A673 (cell line): ENCODE measurements at regions not wholly inside any gene's neighbourhood (a gene's known extent, or its start where the extent isn't known, plus 50 kb on each side); places are given as distances from the start of the nearest gene placed in this dataset.

Experiments used
- BruUV-seq: library from RNA; stranded (reverse); fragments of 400-500 nt; replicated peaks from 2 replicates; lab custom pipeline; 2021; lab: Mats Ljungman, UMichigan
- CTCF ChIA-PET: fragments of 300-600 bp; sonication (Branson Sonifier 250); formaldehyde crosslinking; loops from one replicate; lab custom pipeline; 2022; ENCODE audit warnings: antibody characterized with exemption; lab: Charles Lee
- POLR2A ChIA-PET: fragments of 300-600 bp; sonication (Branson Sonifier 250); formaldehyde crosslinking; loops from one replicate; lab custom pipeline; 2022; ENCODE audit warnings: antibody characterized with exemption; ENCODE audit not compliant: low non-redundant PET; lab: Charles Lee
- DNase-seq: peaks from one replicate; pipeline ENCODE4 v3.0.0-alpha.2; 2015; ENCODE audit warnings: low spot score
- H3K27ac ChIP-seq: fragments of 200-600 bp; sonication (generic); 2 replicates; pipeline ENCODE4 v1.5.1; 2016; ENCODE audit warnings: mixed run types, low read depth, mild to moderate bottlenecking, mixed read lengths, antibody characterized with exemption, low read length; ENCODE audit not compliant: poor library complexity, severe bottlenecking
- H3K27me3 ChIP-seq: fragments of 200-600 bp; sonication (generic); replicated peaks from 2 replicates; pipeline ENCODE4 v1.6.1; 2017; ENCODE audit warnings: mixed run types, low read depth, mild to moderate bottlenecking, mixed read lengths, antibody characterized with exemption, low read length; ENCODE audit not compliant: insufficient read depth, poor library complexity
- H3K36me3 ChIP-seq: fragments of 200-600 bp; sonication (generic); 2 replicates; pipeline ENCODE4 v1.6.1; 2016; ENCODE audit warnings: mixed run types, mild to moderate bottlenecking, mixed read lengths, antibody characterized with exemption, low read length; ENCODE audit not compliant: insufficient read depth, poor library complexity, severe bottlenecking
- H3K4me1 ChIP-seq: fragments of 200-600 bp; sonication (generic); 2 replicates; pipeline ENCODE4 v1.6.1; 2017; ENCODE audit warnings: mixed run types, mild to moderate bottlenecking, mixed read lengths, antibody characterized with exemption, low read length; ENCODE audit not compliant: insufficient read depth, poor library complexity, severe bottlenecking
- H3K4me3 ChIP-seq: fragments of 200-600 bp; sonication (generic); 2 replicates; pipeline ENCODE4 v1.5.1; 2016; ENCODE audit warnings: low read depth, mixed run types, mild to moderate bottlenecking, mixed read lengths, low read length; ENCODE audit not compliant: poor library complexity, severe bottlenecking
- H3K9me3 ChIP-seq: fragments of 200-600 bp; sonication (generic); 2 replicates; pipeline ENCODE4 v1.6.1; 2016; ENCODE audit warnings: mixed run types, low read depth, mild to moderate bottlenecking, mixed read lengths, antibody characterized with exemption, low read length; ENCODE audit not compliant: poor library complexity, severe bottlenecking
- EZH2 ChIP-seq: fragments of 200-600 bp; sonication (generic); IDR thresholded peaks from 2 replicates; pipeline ENCODE4 v1.6.1; 2017; ENCODE audit warnings: borderline replicate concordance, low read depth, mild to moderate bottlenecking, mixed read lengths, antibody characterized with exemption, low read length; ENCODE audit not compliant: poor library complexity, severe bottlenecking
- intact Hi-C: fragments of 100-400 bp; cut with micrococcal nuclease; formaldehyde crosslinking; loops from one replicate; pipeline ENCODE4 v1.10.0; 2022; ENCODE audit not compliant: unreplicated experiment
- TF ChIP-seq, protein P1 (sequence below): fragments of 300-800, 200-600 bp; sonication (generic); conservative IDR thresholded peaks from 2 replicates; pipeline ENCODE4 v1.5.1; 2017; ENCODE audit warnings: low read depth, mild to moderate bottlenecking, antibody characterized with exemption, low read length, moderate library complexity, mixed read lengths

- H3K9me3 ChIP-seq: no peaks in the 10 kb centered on the region
- H3K4me3 ChIP-seq: no peak overlapping the region
- TF ChIP-seq, protein P1, sequence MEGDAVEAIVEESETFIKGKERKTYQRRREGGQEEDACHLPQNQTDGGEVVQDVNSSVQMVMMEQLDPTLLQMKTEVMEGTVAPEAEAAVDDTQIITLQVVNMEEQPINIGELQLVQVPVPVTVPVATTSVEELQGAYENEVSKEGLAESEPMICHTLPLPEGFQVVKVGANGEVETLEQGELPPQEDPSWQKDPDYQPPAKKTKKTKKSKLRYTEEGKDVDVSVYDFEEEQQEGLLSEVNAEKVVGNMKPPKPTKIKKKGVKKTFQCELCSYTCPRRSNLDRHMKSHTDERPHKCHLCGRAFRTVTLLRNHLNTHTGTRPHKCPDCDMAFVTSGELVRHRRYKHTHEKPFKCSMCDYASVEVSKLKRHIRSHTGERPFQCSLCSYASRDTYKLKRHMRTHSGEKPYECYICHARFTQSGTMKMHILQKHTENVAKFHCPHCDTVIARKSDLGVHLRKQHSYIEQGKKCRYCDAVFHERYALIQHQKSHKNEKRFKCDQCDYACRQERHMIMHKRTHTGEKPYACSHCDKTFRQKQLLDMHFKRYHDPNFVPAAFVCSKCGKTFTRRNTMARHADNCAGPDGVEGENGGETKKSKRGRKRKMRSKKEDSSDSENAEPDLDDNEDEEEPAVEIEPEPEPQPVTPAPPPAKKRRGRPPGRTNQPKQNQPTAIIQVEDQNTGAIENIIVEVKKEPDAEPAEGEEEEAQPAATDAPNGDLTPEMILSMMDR: no peak
- TF ChIP-seq EZH2: no peak
- POLR2A ChIA-PET: no interaction called here
- H3K4me1 ChIP-seq: no peaks in the 10 kb centered on the region
- H3K36me3 ChIP-seq: no peaks in the 10 kb centered on the region
- CTCF ChIA-PET: no interaction called here
- no peak overlapping the region for H3K27ac ChIP-seq
- DNase-seq: no peak
- BruUV-seq: no TSS peak
- no peaks in the 10 kb centered on the region for H3K27me3 ChIP-seq
- intact Hi-C loops: no loop called here
Observed at GRCh38 chr12:87365423-87365822, 663.8 kb downstream of the C12orf50 start.

GRCh38 chr12:87363497-87364084 lies 665.6 kb downstream of the C12orf50 start:
- H3K4me1 ChIP-seq: no peaks in the 10 kb centered on the region
- intact Hi-C loops: no loop called here
- ChIA-PET CTCF (no interaction called here), POLR2A (no interaction called here)
- H3K9me3 ChIP-seq: peaks cover 1% of the 10 kb centered on the region
- H3K4me3 ChIP-seq: no peak overlapping the region
- H3K36me3 ChIP-seq: no peaks in the 10 kb centered on the region
- no peaks in the 10 kb centered on the region for H3K27me3 ChIP-seq
- TF ChIP-seq, protein P1: no peak
- TF ChIP-seq EZH2: no peak
- BruUV-seq: no TSS peak
- no peak for DNase-seq
- H3K27ac ChIP-seq: no peak overlapping the region

- H3K4me1 ChIP-seq: no peaks in the 10 kb centered on the region
- DNase-seq: no peak
- ChIA-PET POLR2A (no interaction called here), CTCF (no interaction called here)
- no TSS peak for BruUV-seq
- no peak overlapping the region for H3K27ac ChIP-seq
- no peak overlapping the region for H3K4me3 ChIP-seq
- TF ChIP-seq, protein P1: no peak
- TF ChIP-seq EZH2: no peak
- intact Hi-C loops: loop anchor here (10.0 kb wide), 1 partner anchor 315 kb away; no protein-coding TSS in a partner anchor
- H3K27me3 ChIP-seq: no peaks in the 10 kb centered on the region
- H3K36me3 ChIP-seq: no peaks in the 10 kb centered on the region
- H3K9me3 ChIP-seq: no peaks in the 10 kb centered on the region
Observed at GRCh38 chr12:87349681-87350080, 679.5 kb downstream of the C12orf50 start.
